NCI-H446 treated with DMSO at 0.1 percent for 48 hours (cell line): ENCODE measurements at regions not wholly inside any gene's neighbourhood (a gene's known extent, or its start where the extent isn't known, plus 50 kb on each side); places are given as distances from the start of the nearest gene placed in this dataset.
A peak's percentile ranks its signal among the peaks of the same experiment; 100 is the strongest.
"Not testable (repeated sequence)": the region's sequence is repeated elsewhere in the genome, so short reads cannot be mapped to it uniquely, and the experiment has no call there.

Source experiments
- DNase-seq: peaks from one replicate; lab custom pipeline; 2025; lab: John Stamatoyannopoulos, UW

DNA sequence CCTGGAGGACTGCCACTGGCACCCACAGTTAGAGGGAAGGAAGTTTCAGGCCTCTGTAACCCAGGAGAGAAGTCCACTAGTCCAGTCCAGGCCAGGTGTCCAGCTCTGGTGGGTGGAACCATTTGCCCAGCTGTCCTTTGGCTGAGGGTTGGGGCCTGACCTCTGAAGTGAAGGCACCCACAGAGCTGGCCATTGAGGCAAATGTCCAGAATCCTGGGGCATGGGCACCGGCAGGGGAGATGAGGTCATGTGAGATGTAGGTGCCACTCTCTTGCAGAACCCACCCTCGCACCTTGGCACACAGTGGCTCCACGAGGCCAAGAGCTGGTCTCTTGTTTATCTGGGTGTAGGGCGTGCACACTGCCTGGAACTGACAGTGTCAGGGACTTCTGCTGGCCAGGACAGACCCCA is 162.8 kb downstream of the SMAD6 start:
- no peak for DNase-seq

DNA sequence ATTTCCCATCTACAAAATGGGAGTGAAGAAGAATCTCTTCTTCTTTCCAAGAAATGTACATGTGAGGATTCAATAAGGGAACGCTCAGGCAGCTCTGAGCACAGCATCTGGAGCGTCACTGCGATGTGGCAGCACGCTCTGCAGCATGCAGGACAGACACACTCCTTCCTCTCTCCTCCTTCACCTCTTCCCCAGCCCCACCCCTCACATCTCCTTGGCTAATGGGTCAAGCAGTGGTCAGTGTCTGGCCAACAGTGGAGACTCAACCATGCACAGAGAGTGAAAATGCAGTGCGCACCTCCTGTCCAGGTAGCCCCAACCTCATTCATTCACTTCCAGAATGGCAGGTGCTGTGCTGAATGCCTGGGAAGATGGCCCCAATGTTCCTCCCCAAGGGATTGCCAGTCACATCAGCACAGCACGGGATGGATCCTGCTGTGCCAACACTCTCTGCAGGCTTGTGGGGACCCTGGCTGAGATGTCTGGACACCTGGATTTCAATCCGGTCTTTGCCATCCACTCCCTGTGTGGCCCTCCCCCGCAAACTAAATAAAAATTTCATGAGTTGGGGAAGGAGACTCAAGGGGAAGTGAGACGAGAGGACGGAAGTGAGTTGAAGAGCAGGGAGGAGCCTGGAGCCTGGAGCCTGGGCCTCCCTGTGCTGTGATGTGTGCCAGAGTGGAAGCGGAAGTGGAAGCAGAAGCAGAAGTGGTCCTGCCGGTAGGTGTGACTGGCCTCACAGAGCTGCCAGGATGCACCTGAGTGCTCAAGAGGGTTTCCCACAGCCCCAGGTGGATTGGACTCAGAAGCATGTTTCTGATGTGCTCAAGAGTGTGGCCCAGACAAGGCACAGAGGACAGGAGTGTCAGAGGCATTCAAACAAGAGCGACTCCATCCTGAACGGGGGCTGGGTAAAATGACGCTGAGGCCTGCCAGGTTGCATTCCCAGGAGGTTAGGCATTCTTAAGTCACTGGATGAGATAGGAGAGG is 163.9 kb downstream of the SMAD6 start:
- DNase-seq = no peak

DNA sequence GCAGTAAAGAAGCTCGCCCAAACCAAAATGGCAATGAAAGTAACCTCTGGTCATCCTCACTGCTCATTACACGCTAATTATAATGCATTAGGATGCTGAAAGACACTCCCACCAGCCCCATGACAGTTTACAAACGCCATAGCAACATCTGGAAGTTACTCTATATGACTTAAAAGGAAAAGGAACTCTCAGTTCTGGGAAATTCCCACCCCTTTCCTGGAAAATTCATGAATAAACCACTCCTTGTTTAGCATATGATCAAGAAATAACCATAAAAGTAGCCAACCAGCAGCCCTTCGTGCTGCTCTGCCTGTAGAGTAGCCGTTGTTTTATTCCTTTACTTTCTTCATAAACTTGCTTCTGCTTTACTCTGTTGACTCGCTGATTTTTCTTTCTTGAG is 164.6 kb downstream of the SMAD6 start:
- no peak for DNase-seq

- no peak for DNase-seq
Observed at GRCh38 chr15:66868918-66869317, 166.9 kb downstream of the SMAD6 start.

GRCh38 chr15:66870880-66871388 is 168.9 kb downstream of the SMAD6 start:
- no peak for DNase-seq

GRCh38 chr15:66872405-66872804 is 170.4 kb downstream of the SMAD6 start:
- no peak for DNase-seq

- DNase-seq = not testable (repeated sequence)
Observed at GRCh38 chr15:66873331-66873730, 171.3 kb downstream of the SMAD6 start.

DNA sequence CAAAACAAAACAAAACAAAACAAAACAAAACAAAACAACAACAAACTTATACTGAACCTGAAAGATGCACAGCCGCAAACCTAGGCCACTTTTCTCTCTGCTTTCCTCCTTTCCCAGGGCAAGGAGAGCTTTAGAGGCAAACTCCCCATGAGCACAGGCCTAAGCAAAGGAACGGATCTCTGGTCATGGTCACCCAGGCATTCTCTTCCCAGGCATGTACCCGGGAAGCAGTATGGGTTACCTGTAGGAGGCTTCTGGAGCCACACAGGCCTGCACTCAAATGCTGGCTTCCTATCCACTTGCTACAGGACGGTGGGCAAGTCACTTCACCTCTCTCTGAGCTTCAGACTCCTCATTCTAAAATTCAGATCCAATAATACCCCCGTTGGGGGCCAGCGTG is 171.8 kb downstream of the SMAD6 start:
- no peak for DNase-seq

- DNase-seq = no peak
Observed at GRCh38 chr15:66875588-66876420, 173.8 kb downstream of the SMAD6 start.

- no peak for DNase-seq
Observed at GRCh38 chr15:66876421-66876730, 174.3 kb downstream of the SMAD6 start.

DNA sequence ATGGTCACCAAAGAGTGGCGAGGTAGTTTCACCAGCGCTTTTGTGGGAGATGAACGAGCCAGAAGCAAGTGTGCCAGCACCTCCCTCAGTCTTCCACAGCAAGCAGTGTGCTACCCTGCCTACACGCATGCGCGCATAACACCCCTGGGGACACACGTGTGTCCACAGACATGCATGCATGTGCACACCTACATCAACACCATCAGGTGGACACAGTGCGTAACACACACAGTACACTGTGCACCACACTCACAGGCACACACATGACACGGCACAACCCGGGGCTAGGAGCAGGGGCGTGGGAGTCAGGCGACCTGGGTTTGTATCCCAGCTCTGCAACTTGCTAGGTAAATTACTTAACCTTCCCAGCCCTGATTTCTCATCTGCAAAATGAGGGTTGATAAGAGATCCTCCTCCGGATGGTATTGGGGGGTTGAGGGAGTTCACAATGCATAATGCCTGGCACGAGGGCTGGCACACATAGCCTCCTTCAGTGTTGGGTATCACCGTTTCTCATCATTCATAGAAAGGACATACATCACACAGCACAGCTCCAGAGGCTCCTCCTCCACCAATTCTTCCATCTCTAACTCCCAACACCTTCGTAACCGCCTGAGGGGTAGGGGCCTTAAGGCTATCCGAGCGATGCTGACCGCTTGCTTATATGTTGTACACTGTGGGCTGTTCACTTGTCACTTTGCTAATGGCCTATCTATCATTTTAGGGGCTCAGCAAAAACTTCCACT is 174.9 kb downstream of the SMAD6 start:
- no peak for DNase-seq

DNA sequence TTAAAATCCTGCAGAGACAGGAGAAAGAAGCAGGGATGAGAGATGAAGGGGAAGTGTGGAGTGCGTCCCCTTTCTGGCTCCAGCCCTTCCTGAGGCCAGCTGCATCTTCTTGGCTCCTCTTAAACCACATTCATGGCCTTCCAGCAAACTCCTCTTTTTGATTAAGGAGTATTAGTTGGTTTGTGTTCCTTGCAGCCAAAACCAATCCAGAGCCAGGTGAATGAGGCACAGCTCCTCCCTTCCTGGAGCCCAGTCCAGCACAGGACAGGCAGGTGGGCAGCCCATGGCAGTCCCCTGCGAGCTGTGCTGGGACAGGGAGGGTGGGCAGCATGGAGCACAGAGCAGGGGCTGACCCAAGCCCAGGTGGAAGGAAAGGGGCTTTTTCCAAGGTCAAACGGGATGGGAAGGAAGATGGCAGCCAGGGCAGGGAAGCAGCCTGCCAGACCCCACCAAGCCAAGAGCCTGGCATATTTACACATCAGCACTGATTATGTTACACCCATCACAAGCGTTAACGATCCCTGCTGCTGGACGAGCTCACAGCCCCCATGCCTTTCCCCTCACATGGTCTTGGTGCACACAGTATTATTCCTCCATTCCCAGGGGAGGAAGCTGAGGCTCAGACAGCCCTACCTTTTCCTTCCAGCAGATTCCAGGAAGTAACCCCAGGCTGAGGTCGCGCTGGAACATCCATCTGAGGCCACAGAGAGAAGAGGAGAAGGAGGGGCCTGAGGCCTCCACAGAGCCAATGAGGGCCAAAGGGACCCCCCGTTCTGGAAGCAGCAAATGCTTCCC is 175.6 kb downstream of the SMAD6 start:
- DNase-seq = no peak

DNA sequence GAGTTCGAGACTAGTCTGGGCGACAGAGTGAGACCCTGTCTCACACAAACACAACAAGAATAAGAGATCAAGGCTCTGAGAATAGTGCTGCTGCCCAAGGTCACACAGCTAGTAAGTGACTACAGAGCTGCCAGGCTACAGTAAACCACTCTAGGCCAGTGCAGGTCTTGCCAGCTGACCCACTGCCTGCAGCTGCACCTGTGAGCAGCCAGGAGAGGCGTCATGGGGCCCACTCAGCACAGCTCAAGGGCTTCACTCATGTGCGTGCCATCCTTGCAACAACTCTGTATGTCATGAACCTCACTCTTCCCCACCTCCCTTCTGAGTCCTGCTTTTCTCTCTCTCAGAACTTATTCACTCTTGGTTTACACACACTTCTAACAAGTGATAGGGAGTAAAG is 176.7 kb downstream of the SMAD6 start:
- DNase-seq = no peak

DNA sequence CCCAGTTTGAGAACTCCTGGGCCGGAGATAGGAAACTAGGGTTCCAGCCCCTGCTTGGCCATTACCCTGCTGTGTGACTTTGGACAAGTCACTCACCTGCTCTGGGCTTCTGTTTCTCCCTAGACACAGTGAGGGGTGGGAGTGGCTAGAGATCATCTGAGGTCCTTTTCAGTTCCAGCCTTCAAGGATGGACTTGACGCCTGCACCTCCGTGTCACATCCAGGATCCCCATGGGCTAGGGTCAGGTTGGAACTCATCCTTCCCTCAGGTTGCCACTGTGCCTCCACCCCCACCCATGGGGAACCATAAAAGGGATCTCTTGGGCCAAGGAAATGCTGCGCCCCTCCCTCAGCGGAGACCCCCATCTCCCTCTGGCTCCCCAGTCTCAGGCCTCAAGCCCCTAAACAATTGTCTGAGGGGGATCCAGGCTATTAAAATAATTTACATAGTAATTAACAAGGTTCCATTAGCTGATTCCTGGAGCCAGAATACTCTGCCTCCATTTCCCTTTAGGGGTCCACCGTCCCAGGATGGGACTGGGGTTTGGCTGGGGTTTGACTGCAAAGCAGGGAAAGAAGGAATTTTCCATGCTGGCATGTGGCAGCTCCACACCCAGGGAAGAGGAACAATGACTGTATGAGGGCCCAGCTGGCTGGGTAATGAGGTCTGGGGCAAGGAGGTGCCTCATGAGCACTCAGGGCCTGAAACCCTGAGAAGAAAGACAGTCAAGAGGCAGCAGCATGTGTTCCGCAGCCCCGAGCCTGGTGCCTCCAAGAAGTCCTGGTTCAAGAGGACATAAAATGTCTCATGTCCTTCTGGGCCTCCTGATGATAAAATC is 177.7 kb downstream of the SMAD6 start:
- DNase-seq = no peak

GRCh38 chr15:66880380-66881155 is 178.5 kb downstream of the SMAD6 start:
- DNase-seq = no peak

DNA sequence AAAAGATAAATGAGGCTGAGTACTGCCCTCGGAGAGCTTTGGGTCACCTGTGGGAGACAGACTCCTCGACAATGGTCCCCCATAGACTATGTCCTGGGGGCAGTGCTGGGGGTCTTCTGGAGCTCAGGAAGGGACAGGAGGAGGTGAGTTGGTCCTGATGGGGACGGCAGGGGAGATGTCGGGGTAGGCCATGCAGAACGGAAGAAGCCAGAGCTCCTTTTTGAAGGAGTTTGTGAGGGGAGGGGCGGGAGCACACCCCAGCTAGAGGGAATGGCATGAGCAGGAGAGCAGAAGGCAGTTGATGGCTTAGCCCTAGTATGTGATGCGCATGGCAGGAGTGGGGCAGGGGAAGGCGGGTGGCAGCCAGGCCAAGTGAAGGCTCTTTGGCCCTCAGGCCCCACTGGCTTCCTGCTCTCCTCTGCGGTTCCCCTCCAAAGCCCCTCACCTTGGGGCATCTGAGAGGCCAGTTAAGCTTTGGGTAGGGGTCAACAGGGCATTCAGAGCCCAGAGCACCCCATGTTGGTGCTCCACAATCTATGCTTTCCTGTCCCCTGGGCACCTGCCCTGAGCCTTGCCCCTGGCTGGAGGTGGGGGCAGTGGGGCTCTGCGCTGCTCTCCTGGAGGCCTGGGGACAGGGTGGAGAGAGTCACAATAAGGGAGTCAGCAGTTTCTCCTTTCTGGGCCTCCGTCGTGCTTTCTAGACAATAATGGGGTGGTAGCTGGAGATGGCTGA is 179.3 kb downstream of the SMAD6 start:
- DNase-seq = no peak

- no peak for DNase-seq
Observed at GRCh38 chr15:66882251-66883020, 180.4 kb downstream of the SMAD6 start.

GRCh38 chr15:66883284-66883911 is 181.4 kb downstream of the SMAD6 start:
- peak; percentile 85 for DNase-seq
